IPS DF 4.7 (cell line): ENCODE measurements at regions not wholly inside any gene's neighbourhood (a gene's known extent, or its start where the extent isn't known, plus 50 kb on each side); places are given as distances from the start of the nearest gene placed in this dataset.
"Not testable (repeated sequence)": the region's sequence is repeated elsewhere in the genome, so short reads cannot be mapped to it uniquely, and the experiment has no call there.

Experiments
- DNase-seq: peaks from one replicate; pipeline ENCODE4 v3.0.0-alpha.2; 2013; ENCODE audit warnings: low spot score; ENCODE audit errors: extremely low read depth

- DNase-seq, result no peak
Observed at GRCh38 chr4:162485486-162485885, 321.7 kb upstream of the FSTL5 start.

DNA sequence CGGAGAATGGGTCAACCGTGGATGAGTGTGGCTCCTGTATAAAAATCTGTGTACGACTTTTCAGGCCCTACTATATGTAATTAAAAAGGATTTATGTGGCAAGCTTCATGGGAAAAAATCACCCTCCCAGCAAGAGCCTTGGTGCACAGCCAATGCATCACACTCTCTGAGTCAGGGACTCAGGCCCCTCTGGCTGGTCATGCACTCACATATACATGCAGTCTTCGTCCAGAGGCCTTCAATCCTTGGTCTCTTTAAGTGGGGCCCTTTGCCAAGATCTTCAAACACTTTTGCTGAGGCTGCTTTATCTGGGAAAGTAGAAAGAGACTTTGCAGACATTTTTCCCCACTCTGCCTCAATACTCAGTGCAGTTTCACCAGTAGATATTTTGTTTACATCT, 311.4 kb upstream of the FSTL5 start:
- no peak for DNase-seq

- DNase-seq, result no peak
Observed at GRCh38 chr4:162469977-162470376, 306.2 kb upstream of the FSTL5 start.

GRCh38 chr4:162465356-162465755, 301.6 kb upstream of the FSTL5 start:
- DNase-seq, result not testable (repeated sequence)

- no peak for DNase-seq
Observed at GRCh38 chr4:162461952-162462351, 298.2 kb upstream of the FSTL5 start.

DNA sequence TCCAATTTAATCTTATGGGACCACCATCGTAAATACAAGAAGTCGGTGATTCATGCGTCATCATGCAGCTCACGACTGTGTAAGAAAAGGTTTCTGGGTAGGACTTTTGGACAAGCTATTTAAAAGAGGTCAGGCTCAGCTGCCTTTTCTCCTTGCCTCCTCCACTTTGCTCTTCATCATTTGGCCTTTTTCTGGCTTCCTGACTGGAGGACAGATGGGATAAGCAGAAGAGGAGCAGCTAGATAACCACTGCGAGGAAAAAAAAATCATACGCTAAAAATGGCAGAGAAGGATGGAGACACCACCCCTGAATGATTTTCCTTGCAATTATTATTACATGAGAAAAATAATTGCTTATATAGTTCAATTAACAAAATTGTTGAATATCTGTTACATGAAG, 294.3 kb upstream of the FSTL5 start:
- DNase-seq, result no peak

- DNase-seq, result no peak
Observed at GRCh38 chr4:162457071-162457865, 293.5 kb upstream of the FSTL5 start.

DNA sequence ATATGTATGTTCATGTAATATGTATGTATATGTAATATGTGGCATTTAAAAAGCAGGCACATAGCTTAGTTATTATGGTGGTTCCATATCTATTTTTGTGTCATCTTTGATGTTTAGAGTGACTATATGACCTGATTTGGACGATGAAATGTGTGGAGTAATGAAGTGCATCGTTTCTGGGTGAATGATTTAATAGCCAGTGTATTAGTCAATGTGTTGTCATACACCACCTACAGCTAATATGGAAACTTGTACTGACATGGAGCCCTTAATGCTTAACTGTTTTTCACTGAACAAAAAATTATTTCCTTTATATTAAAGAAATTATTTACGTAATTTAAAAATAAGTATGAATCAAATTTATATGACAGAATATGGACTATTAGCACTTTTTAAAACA, 292.3 kb upstream of the FSTL5 start:
- no peak for DNase-seq

GRCh38 chr4:162450531-162451035, 286.8 kb upstream of the FSTL5 start:
- DNase-seq, result no peak

- DNase-seq, result no peak
Observed at GRCh38 chr4:162443510-162443909, 279.7 kb upstream of the FSTL5 start.

DNA sequence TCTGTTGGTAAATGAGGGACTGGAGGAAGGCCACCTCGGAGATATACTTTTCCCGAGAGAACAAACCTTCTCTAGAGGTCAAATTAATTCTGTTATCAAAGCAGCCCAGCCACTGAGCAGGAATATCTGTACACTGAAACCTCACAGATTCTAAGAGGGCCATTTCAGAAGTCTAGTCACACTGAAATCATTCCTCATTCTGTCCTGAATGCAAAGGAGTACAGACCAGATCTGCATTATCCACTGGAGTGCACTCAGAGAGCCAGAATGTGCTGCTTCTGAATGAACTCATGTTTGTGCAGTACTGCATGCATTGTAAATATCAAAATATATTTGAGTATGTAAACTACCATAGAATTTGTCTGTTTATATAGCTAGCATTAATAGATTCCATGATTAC, 278.3 kb upstream of the FSTL5 start:
- DNase-seq, result no peak

DNA sequence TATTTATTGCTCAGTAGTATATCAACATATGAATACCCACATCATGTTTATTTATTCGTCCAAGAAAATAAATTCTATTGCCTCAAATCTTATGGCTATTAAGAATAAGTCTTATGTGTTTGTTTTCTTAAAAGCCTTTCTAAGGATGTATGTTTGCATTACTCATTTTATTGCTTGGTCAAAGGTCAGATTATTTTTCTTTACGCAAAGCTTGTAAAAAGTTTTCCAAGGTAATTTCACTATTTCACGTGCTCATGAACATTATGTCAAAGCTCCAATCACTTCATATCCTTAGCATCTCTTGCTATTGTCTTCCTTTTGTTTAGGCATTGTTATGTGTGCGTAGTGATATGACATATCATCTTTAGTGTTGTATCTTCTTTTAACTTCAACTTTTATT, 258.5 kb upstream of the FSTL5 start:
- no peak for DNase-seq

DNA sequence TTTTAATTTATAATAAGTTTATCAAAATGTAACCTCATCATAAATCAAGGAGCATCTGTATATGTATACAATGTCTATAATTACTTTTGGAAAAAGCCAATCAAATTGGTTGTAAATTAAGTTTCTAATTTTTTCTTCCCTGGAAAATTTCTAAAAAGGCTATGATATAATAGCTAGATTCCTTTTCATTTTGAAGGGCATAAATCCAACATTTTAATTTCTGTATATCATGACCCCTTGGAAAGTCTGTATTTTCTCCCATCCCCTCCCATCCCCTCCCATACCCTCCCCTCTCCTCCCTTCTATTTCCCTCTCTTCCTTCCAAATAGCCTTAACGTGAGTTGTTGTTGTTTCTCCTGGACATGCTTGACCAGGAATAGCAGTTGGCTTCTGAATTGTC, 247.1 kb upstream of the FSTL5 start:
- DNase-seq, result no peak

DNA sequence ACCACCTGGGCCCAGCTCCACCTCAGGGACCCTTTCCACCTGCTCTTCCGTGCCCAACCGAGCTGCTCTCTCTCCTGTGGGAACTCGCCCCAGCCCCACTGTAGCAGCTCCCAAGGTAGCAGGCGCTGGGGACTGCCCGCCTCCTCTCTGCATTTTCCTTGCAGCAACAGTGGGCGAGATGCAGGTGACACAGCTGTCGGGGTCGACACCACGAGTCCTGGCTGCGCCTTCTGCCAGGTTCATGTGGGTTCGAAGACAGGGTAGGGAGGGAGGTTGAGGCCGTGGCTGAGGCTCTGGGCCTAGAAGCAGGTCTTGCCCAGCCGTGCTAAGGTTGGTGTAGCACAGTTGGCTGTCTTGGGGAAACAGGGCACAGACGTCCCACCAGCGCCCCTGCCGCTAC, 245.2 kb upstream of the FSTL5 start:
- no peak for DNase-seq

- DNase-seq, result no peak
Observed at GRCh38 chr4:162408309-162408708, 244.5 kb upstream of the FSTL5 start.

DNA sequence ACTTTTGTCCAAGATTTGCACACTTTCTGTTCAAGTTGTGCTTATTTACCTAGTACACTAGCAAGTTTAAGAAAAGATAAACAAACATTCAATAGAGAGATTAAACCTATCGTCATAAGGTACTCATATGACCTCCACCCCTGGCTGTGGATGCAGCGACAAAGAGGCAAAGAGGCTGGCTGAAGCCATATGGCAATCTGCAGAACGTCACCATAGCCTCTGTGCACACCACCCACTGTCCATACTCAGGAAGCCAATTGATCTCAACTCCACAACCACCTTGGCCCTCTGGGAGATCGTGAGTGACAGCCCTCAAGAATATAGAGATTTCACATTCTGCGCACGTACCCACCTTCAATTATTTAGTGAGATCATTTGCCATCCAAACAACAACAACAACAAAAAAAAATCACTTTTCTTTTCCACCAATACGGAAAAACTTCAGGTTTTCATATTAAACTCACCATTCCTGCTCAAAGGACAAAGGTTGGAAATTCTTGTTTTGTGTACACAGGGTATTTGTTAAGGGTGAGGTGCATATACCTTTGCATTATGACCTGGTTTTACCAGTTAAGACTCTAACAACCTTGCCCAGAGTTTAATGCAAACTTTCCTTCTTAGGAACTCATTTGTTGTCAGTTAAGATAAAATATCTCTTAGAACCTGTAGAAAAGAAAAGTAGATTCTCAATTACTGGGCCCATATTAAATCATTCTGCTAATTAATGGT, 243.0 kb upstream of the FSTL5 start:
- DNase-seq, result no peak

- no peak for DNase-seq
Observed at GRCh38 chr4:162403932-162404331, 240.1 kb upstream of the FSTL5 start.

- no peak for DNase-seq
Observed at GRCh38 chr4:162403419-162403818, 239.6 kb upstream of the FSTL5 start.

GRCh38 chr4:162401021-162401420, 237.2 kb upstream of the FSTL5 start:
- no peak for DNase-seq

DNA sequence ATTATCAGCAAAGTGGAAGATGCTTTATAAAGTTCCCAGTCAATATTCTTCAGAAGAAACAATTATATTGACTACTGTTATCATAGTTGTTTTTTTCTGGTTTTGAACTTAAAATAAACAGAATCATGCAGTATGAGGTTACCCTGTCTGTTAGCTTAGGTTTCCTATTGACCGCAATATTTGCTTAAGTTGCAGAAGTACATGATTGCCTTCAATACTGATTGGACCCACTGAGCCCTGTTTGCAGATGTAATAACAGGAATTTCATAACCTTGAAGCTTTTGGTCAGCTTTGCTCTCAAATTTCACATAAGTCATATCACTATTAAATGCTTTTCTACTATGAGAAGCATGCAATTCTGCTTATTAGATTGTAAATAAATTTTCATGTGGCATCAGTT, 229.1 kb upstream of the FSTL5 start:
- DNase-seq, result no peak

- no peak for DNase-seq
Observed at GRCh38 chr4:162366146-162366545, 202.3 kb upstream of the FSTL5 start.

DNA sequence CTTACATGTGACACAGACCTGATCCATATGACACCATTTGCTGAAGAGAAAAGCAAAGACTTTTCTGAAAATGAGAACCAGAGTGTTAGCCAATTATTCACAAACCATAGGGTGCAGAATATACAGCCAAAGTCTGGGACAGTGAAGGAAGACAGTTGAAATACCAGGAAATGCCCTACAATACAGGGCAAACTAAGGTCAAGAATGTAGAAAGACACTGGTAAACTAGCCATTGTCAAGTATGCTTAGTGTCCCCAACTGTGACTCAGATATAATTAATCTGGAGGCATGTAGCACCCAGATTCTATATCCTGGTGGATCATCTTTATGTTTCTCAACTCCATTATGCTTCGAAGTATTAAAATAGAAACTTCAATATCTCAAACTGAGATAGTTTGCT, 200.9 kb upstream of the FSTL5 start:
- DNase-seq, result no peak
